Inferior parietal cortex (tissue), 1 donor: ENCODE measurements at regions not wholly inside any gene's neighbourhood (a gene's known extent, or its start where the extent isn't known, plus 50 kb on each side); places are given as distances from the start of the nearest gene placed in this dataset.

Experiments used
- DNase-seq: peaks from one replicate; pipeline ENCODE4 v3.0.0-alpha.2; 2016; ENCODE audit errors: extremely low spot score

- DNase-seq, result no peak
Measured at GRCh38 chr1:191578281-191578680, 580.0 kb upstream of the RGS18 start.

GRCh38 chr1:191579019-191579418, 579.2 kb upstream of the RGS18 start:
- no peak for DNase-seq

DNA sequence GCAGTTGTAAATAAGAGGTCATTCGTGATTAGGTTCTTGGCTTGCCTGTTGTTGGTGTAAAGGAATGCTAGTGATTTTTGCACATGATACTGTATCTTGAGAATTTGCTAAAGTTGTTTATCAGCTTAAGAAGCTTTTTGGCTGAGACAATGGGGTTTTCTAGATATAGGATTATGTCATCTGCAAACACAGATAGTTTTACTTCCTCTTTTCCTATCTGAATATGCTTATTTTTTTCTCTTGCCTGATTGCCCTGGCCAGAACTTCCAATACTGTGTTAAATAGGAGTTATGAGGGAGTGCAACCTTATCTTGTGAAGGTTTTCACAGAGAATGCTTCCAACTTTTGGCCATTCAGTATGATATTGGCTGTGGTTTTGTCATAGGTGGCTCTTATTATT, 576.1 kb upstream of the RGS18 start:
- no peak for DNase-seq

GRCh38 chr1:191585095-191585494, 573.2 kb upstream of the RGS18 start:
- DNase-seq, result no peak

DNA sequence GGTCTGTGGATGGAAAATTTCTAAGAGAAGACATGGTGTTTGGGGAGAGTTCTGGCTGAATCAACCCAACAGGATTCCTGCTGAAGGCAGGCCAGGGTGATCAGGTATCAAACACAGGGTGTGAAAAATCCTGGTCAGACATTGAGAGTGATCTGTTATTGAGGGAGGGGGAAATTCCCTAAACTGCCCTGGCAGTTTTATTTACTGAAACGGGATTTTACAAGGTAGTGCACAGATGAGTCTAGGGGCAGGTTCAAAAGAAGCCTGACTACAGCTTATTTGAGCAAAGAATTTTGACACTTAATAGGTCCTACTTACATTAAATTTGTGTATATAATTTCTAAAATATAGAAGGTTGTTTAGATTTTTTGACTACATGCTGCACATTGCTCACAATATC, 569.4 kb upstream of the RGS18 start:
- no peak for DNase-seq

- no peak for DNase-seq
Measured at GRCh38 chr1:191589536-191589935, 568.7 kb upstream of the RGS18 start.

DNA sequence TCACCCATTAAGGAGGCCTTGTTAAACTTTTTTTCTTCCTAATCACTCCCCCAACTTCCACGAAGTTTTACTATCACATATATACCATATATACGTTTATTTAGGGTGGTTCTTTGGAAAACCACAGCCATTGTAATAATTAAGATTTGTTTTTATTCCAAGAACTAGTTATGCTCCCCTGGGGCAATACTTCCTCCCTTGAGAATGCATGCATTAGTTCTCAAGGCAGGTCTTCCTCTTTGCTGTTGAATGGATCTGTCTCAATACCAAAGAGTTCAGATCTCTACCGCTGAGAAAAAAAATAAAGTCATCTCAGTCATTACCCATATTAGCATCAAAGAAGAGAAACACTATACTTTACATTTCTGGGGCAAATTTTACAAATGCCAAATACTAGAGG, 567.7 kb upstream of the RGS18 start:
- DNase-seq, result no peak

GRCh38 chr1:191592039-191592438, 566.2 kb upstream of the RGS18 start:
- no peak for DNase-seq

DNA sequence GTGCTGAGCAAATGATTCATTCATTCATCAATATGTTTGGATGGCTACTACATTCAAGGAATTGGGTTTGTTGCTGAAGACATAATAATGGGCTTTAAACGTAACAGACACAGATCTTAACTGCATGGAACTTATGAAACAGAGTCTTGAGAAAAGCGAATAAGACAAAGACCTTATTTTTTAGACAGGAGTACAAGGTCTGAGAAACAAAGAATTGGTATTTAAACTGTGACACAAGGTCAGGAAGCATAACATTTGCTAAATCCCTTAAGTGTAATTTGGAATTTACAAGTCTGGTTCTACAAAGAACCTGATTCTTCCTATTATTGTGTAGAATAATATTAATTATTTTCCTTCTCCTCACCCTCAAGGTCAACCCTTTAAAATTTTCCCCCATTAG, 565.4 kb upstream of the RGS18 start:
- DNase-seq, result no peak

DNA sequence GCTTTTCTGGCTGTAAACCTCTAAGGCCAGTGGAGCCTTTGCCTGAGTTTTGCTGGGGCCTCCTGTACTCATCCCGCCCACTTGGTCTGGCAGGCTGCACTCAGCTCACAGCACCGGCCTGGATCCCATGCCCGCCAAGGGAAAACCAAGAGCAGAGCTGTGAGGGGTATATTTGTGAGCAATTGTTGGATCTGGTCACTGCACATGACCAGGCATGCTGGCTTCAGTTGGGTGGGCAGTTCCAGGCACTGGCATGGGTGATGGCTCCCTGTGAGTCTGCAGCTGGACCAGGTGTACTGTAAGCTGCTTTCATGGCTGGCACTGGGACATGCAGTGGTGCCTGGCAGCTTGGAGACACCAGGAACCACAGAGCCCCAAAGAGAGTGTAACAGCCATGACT, 563.1 kb upstream of the RGS18 start:
- no peak for DNase-seq

DNA sequence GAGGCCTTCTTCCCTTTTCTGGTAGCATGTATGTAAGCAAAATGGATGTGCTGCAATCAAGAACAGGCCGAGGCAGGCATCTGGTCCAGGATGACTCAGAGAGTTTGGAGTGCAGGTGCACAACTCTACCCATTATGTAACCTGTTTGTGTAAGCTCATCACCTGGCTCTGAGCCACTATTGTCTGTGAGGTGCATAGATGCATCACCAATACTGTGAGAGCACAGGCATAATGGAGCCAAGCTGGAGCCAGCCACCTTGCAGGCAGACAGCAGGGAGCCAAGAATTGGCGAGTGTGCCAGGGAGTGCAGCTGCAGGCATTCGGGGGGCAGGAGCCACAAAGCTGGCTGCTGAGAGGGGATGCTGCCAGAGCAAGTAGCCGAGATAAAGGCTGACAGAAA, 549.9 kb upstream of the RGS18 start:
- DNase-seq, result no peak

- no peak for DNase-seq
Measured at GRCh38 chr1:191609305-191609704, 549.0 kb upstream of the RGS18 start.

DNA sequence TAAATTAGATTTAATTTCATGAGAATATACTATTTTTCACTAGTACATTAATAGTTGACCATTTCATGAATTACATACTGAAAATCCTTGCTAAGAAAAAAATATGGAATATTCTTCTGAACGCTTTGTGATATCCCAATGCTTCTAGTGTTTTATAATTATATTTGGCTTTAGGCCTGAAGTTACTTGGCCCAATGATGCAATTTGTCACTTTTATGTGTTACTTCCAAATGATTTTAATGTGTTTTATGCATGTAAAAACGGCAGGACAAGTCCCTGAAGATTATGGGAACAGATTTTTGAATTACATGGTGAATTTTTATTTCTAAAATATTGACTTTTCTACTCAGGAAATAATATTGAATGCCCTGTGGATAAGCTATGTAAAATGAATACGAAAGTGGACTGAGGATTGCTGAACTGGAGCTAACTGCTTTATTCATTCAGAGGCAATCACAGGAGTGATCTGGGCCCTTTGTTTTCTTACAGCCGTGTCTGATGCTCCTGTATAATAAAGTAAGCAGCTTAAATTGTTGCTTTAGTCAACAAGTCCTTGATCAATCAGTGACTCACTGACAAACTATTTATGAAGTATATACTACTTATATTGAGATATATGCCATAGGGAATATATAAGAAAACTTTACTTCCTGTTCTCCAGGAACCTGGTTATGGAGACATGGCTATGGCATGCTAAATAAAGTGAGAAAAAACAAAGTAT, 543.0 kb upstream of the RGS18 start:
- no peak for DNase-seq

GRCh38 chr1:191618181-191618580, 540.1 kb upstream of the RGS18 start:
- no peak for DNase-seq

DNA sequence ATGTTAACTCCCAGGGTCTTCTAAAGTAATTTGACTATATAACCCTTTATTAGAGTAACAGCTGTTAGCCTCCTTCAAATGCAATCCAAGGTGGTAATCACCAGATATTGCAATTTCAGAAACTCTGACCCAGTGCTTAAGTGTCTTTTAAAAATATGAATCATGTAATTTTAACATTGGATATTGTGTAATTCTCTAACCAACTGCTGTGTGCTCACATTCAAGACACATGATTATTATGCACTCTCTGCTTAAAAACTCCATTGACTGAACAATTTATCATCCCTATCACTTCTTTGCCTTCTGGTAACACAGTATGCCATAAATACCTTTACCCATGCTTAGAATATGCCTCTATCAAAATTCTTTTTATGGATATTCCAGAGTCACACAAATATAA, 537.4 kb upstream of the RGS18 start:
- DNase-seq, result no peak

DNA sequence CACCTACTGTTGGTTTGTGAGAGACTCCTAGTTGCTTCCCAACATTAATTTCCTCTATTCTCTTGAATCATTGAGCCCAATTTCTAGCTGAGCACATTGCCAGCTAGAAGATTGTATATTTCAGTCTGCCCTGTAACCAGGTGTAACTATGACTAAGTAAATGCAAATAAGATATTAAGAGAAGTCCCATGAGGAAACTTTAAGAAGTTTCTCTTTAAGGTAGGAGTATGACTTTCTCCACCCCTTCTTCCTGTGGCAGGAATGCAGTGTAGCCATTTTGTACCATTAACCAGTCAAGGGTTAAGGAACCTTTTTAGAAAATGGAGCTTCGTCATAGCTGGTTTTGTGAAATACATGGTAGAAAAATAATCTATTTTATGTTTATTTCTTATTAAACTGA, 534.2 kb upstream of the RGS18 start:
- DNase-seq, result no peak

DNA sequence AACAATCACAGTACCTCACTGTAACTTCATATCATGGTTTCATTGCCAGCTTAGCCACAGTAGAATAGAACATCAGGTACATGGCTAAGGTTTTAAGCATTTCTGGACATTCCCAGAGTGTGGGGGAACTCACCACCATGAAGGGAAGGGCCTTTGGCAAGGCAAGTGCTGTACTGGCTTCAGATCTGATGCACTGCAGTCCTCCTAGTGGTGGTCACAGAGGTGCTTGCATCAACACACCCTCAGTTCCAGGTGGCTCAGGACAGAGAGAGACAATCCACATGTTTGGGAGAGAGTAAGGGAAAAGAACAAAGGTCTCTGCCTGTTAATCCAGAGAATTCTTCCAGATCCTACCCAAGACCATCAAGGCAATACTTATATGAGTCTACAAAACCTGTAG, 528.4 kb upstream of the RGS18 start:
- no peak for DNase-seq

DNA sequence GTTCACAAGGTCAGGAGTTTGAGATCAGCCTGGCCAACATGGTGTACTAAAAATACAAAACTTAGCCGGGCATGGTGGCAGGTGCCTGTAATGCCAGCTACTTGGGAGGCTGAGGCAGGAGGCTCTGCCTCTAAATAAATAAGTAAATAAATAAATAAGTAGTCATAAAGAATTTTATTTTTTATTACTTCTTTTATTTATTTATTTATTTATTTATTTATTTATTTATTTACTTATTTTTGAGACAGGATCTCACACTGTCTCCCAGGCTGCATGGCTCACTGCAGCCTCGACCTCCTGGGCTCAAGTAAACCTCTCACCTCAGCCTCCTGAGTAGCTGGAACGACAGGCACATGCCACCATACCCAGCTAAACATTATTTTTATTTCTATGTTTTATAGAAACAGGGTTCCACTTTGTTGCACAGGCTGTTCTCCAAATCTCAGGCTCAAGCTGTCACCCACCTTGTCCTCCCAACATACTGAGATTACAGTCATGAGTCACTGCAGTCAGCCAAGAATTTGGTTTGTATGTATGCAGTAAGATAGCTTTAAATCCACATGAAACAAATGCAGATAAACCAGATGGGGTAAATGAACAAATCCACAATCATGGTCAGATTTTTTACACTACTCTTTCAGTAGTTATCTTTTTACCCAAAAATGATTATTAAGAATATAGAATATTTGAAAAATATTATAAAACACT, 523.3 kb upstream of the RGS18 start:
- no peak for DNase-seq

DNA sequence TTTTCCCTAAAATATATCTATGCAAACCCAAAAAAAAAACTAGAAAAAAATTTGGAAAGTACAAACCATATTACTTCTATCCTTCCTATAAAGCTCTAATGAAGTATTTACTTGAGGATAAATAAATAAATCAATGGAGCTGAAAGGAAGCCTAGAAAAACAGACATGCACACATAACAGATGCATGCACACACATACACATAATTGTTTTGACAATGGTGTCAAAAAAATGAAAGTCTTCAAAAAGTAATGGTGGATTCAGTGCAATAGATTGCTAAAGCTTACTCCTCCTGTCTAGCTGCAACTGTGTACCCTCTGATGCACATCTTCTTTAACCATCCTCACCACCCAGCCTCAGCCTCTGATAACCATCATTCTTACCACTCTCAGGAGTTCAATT, 521.9 kb upstream of the RGS18 start:
- DNase-seq, result no peak

DNA sequence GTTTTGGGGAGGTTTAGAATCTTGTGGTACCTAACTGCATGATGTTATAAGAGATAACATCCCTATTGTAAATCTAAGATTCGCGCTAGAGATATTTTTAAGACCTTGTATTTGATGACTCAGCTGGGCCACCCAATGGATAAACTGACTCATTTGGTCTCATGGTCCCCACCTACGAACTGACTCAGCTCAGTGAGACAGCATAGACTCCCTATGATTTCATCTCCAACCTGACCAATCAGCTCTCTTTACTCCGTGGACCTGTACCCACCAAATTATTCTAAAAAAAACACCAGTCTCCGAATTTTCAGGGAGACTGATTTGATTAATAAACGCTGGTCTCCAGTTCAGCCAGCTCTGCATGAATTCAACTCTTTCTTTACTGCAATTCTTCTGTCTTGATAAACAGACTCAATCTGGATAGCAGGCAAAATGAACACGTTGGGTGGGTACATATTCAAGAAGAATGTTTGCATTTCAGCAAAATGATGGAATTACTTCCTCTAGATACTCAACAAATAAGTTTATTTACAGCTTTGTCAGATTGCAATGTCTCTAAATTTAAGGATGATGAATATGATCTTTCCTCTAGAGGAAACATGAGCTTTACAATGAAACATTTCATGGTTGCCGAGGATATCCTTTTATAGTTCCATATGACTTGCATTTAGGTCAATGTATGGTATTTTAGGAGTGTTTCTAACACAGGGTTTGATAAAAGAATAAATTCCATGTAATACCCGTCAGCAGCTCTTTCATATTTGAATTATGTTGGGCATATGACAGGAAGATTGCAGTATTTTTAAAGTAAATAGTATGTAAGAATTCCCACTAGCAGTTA, 516.6 kb upstream of the RGS18 start:
- DNase-seq, result peak; percentile 42

- DNase-seq, result no peak
Measured at GRCh38 chr1:191643060-191643459, 515.2 kb upstream of the RGS18 start.

DNA sequence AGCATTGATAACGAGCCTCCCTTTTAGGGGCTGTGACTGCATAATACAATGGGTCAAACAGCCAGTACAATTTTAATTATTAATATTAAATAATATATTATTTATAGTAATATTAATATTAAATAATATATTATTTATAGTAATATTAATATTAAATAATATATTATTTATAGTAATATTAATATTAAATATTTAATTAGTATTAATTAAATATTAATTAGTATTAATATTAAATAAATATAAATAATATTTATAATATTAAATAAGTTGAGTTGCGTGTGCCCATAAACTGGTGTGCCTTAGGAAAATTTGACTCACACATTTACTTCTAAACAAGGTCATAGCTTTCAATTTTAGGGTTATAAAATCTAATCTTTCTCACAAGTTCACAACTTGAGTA, 509.3 kb upstream of the RGS18 start:
- DNase-seq, result no peak

GRCh38 chr1:191662051-191662450, 496.2 kb upstream of the RGS18 start:
- no peak for DNase-seq
